Right ventricle myocardium superior (tissue), 1 donor: ENCODE measurements at regions not wholly inside any gene's neighbourhood (a gene's known extent, or its start where the extent isn't known, plus 50 kb on each side); places are given as distances from the start of the nearest gene placed in this dataset.

ENCODE experiments used
- ATAC-seq: fragments of 200-7000 bp; cut with Tn5 transposase; one replicate; pipeline ENCODE4 v1.9.1; 2020; ENCODE audit warnings: mild to moderate bottlenecking; ENCODE audit not compliant: poor library complexity
- DNase-seq: peaks from one replicate; pipeline ENCODE4 v3.0.0-alpha.2; 2020
- intact Hi-C: fragments of 100-400 bp; cut with DNase I; formaldehyde crosslinking; loops from one replicate; pipeline ENCODE4 v1.11.2; 2022
- donor health status: DM: no; HTN: yes; CAD: no; lungs with severe emphysema.

- ATAC-seq (no peak), DNase-seq (no peak)
- intact Hi-C loops: no loop called here
These were observed 399.2 kb downstream of the NLGN4X start for GRCh38 chrX:5829469-5829868.

- no peak for ATAC-seq
- intact Hi-C loops: no loop called here
- no peak for DNase-seq
These were observed 399.6 kb downstream of the NLGN4X start for GRCh38 chrX:5829060-5829459.

- DNase-seq (no peak), ATAC-seq (no peak)
- intact Hi-C loops: no loop called here
These were observed 404.8 kb downstream of the NLGN4X start for GRCh38 chrX:5823903-5824302.

GRCh38 chrX:5810636-5811035, 418.0 kb downstream of the NLGN4X start:
- intact Hi-C loops: no loop called here
- ATAC-seq: no peak
- DNase-seq: no peak

- intact Hi-C loops: no loop called here
- DNase-seq: no peak
- no peak for ATAC-seq
These were observed 421.5 kb downstream of the NLGN4X start for GRCh38 chrX:5807181-5807580.

GRCh38 chrX:5802391-5802790, 426.3 kb downstream of the NLGN4X start:
- ATAC-seq (no peak), DNase-seq (no peak)
- intact Hi-C loops: no loop called here

- intact Hi-C loops: no loop called here
- DNase-seq: no peak
- no peak for ATAC-seq
These were observed 436.9 kb downstream of the NLGN4X start for GRCh38 chrX:5791721-5792120.

GRCh38 chrX:5788910-5789309, 439.8 kb downstream of the NLGN4X start:
- DNase-seq: no peak
- ATAC-seq: no peak
- intact Hi-C loops: no loop called here

- DNase-seq: no peak
- intact Hi-C loops: no loop called here
- ATAC-seq: no peak
These were observed 447.8 kb downstream of the NLGN4X start for GRCh38 chrX:5780821-5781220.

- ATAC-seq (peak; percentile 31), DNase-seq (no peak)
- intact Hi-C loops: no loop called here
These were observed 452.7 kb downstream of the NLGN4X start for GRCh38 chrX:5775846-5776430.

GRCh38 chrX:5774446-5774845, 454.2 kb downstream of the NLGN4X start:
- intact Hi-C loops: no loop called here
- ATAC-seq (no peak), DNase-seq (no peak)

GRCh38 chrX:5771441-5771840, 457.2 kb downstream of the NLGN4X start:
- DNase-seq (no peak), ATAC-seq (no peak)
- intact Hi-C loops: no loop called here

- intact Hi-C loops: no loop called here
- no peak for ATAC-seq
- DNase-seq: no peak
These were observed 472.1 kb downstream of the NLGN4X start for GRCh38 chrX:5756616-5757015.

GRCh38 chrX:5753291-5753690, 475.4 kb downstream of the NLGN4X start:
- ATAC-seq (no peak), DNase-seq (no peak)
- intact Hi-C loops: no loop called here

- no peak for ATAC-seq
- intact Hi-C loops: no loop called here
- no peak for DNase-seq
These were observed 475.8 kb downstream of the NLGN4X start for GRCh38 chrX:5752831-5753230.

GRCh38 chrX:5748586-5749150, 480.0 kb downstream of the NLGN4X start:
- ATAC-seq (no peak), DNase-seq (no peak)
- intact Hi-C loops: no loop called here

GRCh38 chrX:5746231-5746630, 482.4 kb downstream of the NLGN4X start:
- no peak for ATAC-seq
- DNase-seq: no peak
- intact Hi-C loops: no loop called here

- no peak for ATAC-seq
- intact Hi-C loops: no loop called here
These were observed 495.2 kb downstream of the NLGN4X start for GRCh38 chrX:5733501-5733900.

GRCh38 chrX:5730556-5730955, 498.1 kb downstream of the NLGN4X start:
- ATAC-seq: no peak
- no peak for DNase-seq
- intact Hi-C loops: no loop called here

More at GRCh38 chrX:5733501-5733900, 495.2 kb downstream of the NLGN4X start:
- DNase-seq: no peak

- intact Hi-C loops: no loop called here
- peak; percentile 39 for ATAC-seq
- no peak for DNase-seq
These were observed 502.4 kb downstream of the NLGN4X start for GRCh38 chrX:5726224-5726623.

- ATAC-seq (no peak), DNase-seq (no peak)
- intact Hi-C loops: no loop called here
These were observed 504.5 kb downstream of the NLGN4X start for GRCh38 chrX:5724123-5724522.
